NCI-H187 treated with DMSO at 0.1 percent for 48 hours (cell line): ENCODE measurements at regions not wholly inside any gene's neighbourhood (a gene's known extent, or its start where the extent isn't known, plus 50 kb on each side); places are given as distances from the start of the nearest gene placed in this dataset.
"Not testable (repeated sequence)": the region's sequence is repeated elsewhere in the genome, so short reads cannot be mapped to it uniquely, and the experiment has no call there.

ENCODE experiments used
- DNase-seq: peaks from one replicate; lab custom pipeline; 2025; lab: John Stamatoyannopoulos, UW

DNA sequence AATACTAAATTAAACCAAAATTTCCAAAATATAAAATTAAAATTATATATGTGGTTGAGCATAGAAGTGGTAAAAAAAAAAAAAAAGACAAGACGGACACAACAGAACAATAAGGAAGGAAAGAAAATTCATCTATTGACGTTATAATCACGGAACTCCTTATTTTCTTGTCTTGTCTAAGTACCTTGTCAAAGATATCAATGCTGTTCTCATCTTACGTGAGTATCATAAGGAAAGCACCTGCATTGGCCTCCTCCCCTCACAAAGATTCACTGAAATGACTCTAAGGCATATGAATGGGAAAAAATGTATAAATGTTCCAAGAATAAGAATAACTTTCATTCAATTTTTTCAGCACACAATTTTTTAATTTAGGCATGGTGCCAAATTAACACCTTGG lies 135.4 kb downstream of the PPP1R3A start:
- no peak for DNase-seq

DNA sequence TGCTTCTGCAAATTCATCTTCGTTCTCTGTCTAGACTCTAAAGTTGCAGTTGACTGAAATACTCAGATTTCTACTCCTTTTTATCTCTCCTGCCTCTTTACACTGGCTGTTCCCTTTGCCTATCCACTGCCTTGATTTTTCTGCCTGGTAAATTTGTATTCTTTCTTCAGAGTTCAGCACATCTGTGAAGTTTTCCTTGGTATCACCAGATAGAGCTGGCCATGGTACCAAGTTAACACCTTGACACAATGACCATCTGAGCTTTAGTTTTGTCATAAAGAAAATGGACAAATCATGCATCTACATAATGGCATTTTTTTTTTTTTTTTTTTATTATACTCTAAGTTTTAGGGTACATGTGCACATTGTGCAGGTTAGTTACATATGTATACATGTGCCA lies 143.0 kb downstream of the PPP1R3A start:
- no peak for DNase-seq

GRCh38 chr7:113775401-113775800 lies 143.4 kb downstream of the PPP1R3A start:
- DNase-seq, result no peak

GRCh38 chr7:113774182-113774807 lies 144.5 kb downstream of the PPP1R3A start:
- no peak for DNase-seq

GRCh38 chr7:113770146-113770738 lies 148.6 kb downstream of the PPP1R3A start:
- DNase-seq, result no peak

DNA sequence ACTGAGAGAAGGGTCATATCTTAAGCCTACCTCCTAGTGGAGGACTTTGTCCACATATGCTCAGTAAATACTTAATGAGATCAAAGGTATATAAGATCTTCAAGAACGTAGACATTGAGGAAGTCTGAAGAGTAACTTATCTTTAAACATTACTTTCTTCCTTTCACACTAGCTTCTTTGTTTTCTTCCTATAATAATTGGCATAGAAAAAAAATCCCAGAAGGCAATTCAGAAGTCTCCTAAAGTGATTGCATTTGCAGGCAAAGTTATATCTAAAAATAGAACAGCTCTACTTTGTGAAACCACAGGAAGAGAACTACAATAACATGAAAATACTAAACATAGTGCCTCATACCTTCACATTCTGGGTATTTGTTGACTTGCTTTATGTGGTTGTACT lies 150.4 kb downstream of the PPP1R3A start:
- no peak for DNase-seq

- DNase-seq, result no peak
Observed at GRCh38 chr7:113764401-113765035, 154.3 kb downstream of the PPP1R3A start.

DNA sequence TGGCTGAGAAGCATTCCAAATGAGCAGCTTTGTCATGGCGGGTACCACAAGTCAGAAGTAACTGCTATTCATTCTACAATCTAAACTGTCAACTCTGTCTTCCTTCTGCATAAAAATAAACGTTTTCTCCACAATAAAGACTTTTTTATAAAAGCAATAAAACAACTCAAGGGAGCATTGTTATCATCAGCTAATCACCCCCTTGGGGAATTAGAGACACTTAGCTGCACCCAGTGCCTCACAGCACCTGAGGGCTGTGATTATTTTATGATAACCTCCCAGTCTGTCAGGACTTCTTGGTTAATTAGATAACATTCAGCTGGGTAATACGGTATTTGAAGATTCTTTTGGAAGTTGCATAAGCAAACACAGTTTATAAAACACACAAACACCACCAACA lies 155.6 kb downstream of the PPP1R3A start:
- no peak for DNase-seq

GRCh38 chr7:113756250-113756649 lies 162.6 kb downstream of the PPP1R3A start:
- DNase-seq, result no peak

GRCh38 chr7:113752689-113753088 lies 166.1 kb downstream of the PPP1R3A start:
- no peak for DNase-seq

DNA sequence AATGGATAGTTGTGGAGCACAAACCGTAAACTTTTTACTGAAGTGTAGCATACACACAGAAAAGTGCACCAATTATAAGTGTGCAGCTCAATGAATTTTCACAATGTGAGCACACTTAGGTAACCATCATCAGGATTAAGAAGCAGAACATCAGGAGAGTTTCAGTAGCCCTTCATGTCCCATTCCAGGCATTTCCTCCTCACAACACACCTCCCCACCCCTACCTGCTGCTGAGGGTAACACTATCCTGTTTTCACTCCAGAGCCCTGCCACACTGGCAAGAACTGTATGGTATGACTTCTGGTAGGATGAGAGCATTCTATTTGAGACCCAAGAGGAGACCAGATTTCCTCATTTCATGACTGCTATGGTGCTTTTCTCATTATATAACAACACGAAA lies 166.5 kb downstream of the PPP1R3A start:
- no peak for DNase-seq

DNA sequence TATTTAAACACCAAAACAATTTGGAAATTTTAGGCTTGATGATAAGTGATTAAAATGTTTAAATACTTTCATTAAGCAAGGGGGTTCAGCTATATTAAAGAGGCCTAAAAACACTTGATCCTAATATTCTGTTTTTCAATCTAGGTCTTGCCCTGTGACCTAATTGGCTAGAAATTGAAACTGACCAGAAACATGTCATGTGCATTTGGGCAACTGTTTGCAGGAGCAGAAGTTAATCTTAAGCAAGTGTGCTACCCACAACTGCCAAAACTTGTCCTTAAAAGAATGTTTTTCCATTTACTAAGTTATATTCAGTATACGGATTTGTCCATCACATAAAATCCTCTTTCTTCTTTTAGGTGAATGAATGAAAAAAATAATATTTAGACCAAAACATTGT lies 167.3 kb downstream of the PPP1R3A start:
- no peak for DNase-seq

- not testable (repeated sequence) for DNase-seq
Observed at GRCh38 chr7:113748385-113748784, 170.4 kb downstream of the PPP1R3A start.

- DNase-seq, result not testable (repeated sequence)
Observed at GRCh38 chr7:113742946-113743431, 175.8 kb downstream of the PPP1R3A start.

- no peak for DNase-seq
Observed at GRCh38 chr7:113742377-113742776, 176.4 kb downstream of the PPP1R3A start.

DNA sequence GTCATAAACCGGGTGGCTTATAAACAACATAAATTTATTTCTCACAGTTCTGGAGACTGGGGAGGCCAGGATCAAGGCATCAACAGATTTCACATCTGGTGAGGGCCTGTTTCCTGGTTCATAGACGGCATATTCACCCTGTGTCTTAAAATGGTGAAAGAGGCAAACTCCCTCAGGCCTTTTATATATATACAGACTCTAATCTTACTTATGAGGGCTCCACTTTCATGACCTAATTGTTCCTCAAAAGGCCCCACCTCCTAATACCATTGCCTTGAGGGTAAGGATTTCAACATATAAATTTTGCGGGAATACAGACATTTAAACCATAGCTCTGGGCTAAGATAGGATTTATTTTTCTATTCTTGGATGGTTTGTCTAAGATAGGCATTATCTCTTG lies 187.2 kb downstream of the PPP1R3A start:
- no peak for DNase-seq

DNA sequence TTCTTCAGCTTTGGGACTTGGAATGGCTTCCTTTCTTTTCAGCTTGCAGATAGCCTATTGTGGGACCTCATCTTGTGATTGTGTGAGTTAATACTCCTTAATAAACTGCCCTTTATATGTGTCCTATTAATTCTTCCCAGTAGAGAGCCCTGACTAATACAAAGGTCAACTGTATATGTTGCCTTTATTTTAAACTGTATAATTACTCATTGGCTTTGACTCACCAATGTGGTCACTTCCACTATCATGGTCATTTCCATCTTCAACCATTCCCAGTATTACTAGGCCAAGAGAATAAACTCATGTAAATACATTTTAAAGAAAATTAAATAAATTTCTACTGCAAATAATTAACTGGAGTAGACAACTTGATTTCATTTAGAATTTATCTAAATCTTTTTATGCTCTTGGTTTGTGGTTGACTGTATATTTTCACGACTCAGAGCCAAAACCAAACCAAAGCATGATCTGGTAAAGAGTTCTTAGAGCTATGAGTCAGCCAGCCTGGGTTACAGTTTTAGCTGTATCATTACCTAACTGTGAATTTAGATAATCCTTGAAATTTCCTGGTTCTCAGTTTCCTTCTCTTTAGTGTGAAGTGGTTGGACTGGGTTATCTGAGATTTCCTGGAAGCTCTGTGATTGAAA lies 188.4 kb downstream of the PPP1R3A start:
- no peak for DNase-seq

- DNase-seq, result no peak
Observed at GRCh38 chr7:113727486-113727885, 191.3 kb downstream of the PPP1R3A start.

DNA sequence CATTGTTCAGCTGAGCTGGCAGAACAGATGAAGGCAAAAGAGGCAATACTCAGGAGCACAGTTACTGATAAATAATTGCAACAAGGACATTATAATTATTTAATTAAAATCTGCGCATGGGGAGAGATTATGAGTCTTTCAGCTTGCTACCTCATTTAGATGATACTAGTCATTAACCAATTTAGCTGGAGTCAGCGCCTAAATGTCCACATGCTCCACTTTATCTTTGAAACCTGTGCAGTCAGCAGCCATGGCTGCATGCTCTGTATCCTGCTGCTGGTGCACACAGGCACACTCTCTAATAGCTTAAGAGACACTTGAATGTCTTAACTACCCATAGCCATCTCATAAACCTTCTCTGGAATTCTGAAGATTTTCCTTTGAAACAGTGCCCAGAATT lies 196.8 kb downstream of the PPP1R3A start:
- DNase-seq, result no peak

GRCh38 chr7:113717739-113718138 lies 201.1 kb downstream of the PPP1R3A start:
- DNase-seq, result no peak

DNA sequence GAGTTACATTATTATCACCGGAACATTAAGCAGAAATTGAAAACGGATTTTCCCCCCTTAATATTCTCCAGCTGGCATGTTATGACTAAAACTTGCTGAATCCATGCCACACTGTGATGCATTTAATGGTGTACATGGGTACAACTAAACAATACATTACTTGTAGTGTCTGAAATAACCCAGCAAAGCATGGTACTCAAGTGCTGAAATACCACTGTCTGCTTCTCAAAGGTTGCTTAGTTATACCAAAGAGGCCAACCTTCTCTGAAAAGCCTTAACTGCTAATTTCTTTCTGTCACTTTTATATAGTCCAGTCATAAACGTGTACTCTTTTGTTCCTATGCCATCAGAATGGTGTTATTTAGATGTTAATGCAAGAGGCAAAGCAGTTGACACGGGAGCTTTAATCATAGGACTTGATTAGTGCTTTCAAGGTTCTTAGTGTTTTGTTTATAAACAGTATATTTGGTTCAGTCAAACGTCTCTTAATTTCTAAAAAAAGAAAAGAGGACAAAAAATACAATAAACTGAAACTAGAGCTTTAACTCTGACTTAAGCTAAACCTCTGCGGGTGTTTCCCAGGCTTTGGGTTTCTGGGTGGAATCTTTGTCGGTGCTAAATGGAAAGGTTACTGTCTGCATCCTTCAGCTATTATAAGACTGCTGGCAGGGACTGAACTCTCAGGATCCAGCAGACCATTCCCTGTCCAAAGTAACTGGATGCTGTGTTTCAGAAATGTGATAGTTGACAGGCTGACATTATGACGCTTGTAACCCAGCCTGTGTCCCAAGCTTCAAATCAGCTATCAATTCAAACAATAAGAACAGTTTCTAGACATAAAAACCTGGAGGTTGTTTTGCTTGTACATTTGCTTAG lies 202.6 kb downstream of the PPP1R3A start:
- DNase-seq, result no peak

GRCh38 chr7:113715262-113715661 lies 203.5 kb downstream of the PPP1R3A start:
- no peak for DNase-seq
